GM19463 (cell line): ENCODE measurements at regions not wholly inside any gene's neighbourhood (a gene's known extent, or its start where the extent isn't known, plus 50 kb on each side); places are given as distances from the start of the nearest gene placed in this dataset.

Experiments
- ATAC-seq: cut with Tn5 transposase; IDR thresholded peaks from one replicate; pipeline ENCODE4 v1.9.1; 2021; ENCODE audit warnings: mild to moderate bottlenecking, moderate library complexity; ENCODE audit not compliant: unreplicated experiment

GRCh38 chr21:27695246-27695645 lies 728.4 kb upstream of the ADAMTS5 start:
- ATAC-seq, result no peak

- ATAC-seq, result no peak
Observed at GRCh38 chr21:27694667-27695066, 727.8 kb upstream of the ADAMTS5 start.

DNA sequence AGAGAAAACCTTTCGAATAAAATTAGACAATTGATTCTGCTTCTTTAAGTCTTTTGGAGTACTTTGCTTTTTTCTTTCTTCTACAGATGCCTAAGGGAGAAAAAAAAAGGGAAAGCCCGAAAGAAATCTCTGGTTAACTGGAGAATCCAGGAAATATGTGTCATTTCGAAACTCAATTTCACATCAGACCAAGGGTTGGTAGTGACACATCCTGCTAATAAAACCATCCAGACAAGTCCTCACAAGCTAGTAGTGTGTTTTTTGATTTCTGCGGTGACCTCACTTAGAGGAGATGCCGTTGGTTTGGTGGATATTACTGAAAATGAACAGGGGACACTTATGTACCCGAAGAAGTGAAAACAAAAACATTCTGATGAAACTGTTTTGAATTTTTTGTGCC lies 726.5 kb upstream of the ADAMTS5 start:
- ATAC-seq, result no peak

- no peak for ATAC-seq
Observed at GRCh38 chr21:27691516-27691915, 724.6 kb upstream of the ADAMTS5 start.

- ATAC-seq, result no peak
Observed at GRCh38 chr21:27691006-27691405, 724.1 kb upstream of the ADAMTS5 start.

DNA sequence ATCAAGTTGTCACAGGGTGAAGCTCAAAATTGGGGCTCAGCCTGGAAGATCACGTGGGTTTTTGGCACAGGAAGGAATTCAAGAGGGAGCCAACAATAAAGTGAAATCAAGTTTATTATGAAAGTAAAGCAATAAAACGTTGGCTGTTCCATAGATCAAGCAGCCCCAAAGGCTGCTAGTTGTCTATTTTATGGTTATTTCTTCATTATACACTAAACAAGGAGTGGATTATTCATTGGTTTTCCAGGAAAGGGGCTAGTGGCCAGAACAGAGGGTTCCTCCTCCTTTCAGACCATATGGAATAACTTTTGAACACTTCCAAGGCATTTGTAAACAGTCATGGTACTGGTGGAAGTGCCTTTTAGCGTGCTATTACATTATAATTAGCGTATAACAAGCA lies 723.5 kb upstream of the ADAMTS5 start:
- no peak for ATAC-seq

- ATAC-seq, result no peak
Observed at GRCh38 chr21:27688773-27689172, 721.9 kb upstream of the ADAMTS5 start.

- no peak for ATAC-seq
Observed at GRCh38 chr21:27683292-27683691, 716.4 kb upstream of the ADAMTS5 start.

- no peak for ATAC-seq
Observed at GRCh38 chr21:27681841-27682240, 715.0 kb upstream of the ADAMTS5 start.

- ATAC-seq, result no peak
Observed at GRCh38 chr21:27681038-27681437, 714.1 kb upstream of the ADAMTS5 start.

DNA sequence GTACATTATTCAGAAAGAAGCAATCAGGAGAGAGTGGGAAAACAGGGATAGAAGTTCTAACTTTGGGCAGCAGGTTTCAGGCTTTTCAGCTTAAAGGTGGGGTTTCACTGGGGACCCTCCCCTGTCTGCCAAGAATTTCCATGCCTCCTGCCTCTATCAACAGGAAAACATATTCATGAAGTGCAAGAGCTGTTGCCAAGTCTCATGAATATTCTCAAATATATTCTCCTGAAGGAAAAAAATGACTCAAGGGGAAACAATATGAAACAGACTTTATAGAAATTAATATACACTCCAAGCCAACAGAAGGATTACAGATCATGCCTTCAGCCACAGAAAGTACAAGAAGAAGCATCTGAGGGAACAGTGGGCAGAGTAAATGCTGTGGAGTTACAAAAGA lies 713.3 kb upstream of the ADAMTS5 start:
- ATAC-seq, result no peak

DNA sequence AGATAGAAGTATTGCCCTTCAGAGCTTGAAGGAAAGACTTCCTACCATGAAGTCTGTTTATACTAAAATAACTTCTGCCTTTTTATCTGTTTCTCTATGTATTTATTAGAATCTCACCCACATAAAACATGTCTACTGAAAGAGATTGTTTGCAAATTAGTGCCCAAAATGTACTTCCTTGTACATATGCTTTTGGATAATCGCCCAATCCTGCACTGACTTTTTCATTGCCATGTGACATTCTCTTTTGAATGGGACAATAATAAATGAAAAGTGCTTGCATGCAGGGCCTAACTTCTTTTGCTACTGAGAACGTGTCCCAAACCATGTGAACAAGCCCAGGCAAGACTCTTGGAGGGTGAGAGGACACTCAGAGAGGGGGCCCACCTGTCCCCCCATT lies 711.6 kb upstream of the ADAMTS5 start:
- no peak for ATAC-seq

DNA sequence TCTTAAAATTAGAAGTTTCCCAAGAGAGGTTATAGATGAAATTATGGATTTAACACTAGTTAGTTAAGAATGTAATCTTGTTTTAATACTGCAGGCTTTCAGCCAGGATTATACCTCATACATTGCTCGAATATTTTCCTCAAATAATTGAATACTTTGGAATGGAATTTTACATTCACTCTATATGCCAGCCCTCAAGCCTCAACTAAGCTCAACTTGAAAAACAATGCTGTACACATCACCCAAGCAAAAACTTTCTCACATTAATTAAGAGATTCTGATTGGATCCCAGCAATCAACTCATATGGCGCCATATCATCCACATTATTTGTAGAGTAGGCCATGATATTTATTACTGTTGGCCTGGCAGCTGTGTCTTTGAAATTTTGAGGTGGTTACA lies 710.7 kb upstream of the ADAMTS5 start:
- ATAC-seq, result no peak

DNA sequence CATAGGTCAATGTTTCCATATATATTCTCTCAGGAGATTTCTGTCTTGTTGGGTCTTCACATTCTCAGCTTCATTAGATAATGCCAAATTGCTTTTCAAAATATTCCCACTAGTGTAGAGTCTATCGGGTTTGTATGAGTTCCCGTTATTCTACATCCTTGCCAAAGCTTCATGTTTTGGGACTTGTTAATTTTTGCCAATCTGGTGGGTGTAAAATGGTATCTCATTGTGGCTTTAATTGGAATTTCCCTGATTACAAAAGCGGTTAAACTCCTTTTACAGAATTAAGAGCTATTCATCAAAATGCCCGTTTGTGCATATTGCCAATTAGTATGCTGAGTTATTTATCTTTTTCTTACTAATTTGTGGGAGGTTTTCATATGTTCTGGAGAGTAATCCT lies 708.4 kb upstream of the ADAMTS5 start:
- ATAC-seq, result no peak

GRCh38 chr21:27674041-27674615 lies 707.2 kb upstream of the ADAMTS5 start:
- no peak for ATAC-seq

DNA sequence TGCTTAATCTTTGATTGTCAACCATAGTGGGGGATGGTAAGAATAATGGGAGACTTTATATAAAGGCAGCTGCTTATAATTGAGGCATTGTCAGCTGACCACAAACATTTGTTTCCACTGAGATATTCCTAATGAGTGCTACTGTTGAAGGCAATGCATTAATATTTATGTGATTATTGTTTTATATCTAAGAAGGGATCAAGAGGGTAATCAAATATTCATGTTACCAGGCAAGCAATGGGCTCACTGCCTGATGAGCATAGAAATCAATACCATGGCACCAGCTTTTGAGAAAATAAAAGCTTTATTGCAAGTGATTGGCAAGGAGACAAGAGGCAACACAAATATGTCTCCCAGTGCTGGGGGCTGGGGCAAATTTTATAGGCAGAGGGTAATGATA lies 706.7 kb upstream of the ADAMTS5 start:
- ATAC-seq, result no peak

DNA sequence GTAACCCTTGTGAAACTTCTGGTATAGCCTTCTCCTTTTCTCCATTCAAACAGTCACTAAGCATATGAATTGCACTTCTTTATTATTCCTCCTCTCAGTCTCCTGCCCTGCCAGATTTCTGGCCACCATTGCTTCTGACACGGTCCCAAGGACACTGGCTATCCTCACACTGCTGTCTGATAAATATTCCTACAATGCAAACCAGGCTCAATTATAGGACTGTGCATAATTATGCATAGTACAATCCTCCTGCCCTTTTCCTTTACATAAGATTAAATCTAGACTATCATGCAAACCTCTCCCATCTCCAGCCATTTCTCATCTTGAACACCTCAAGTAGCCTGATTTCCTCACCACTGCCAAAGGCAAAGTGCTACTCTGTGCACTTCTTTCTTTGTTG lies 704.3 kb upstream of the ADAMTS5 start:
- ATAC-seq, result no peak

GRCh38 chr21:27653481-27653880 lies 686.6 kb upstream of the ADAMTS5 start:
- no peak for ATAC-seq

- ATAC-seq, result no peak
Observed at GRCh38 chr21:27649762-27650161, 682.9 kb upstream of the ADAMTS5 start.

DNA sequence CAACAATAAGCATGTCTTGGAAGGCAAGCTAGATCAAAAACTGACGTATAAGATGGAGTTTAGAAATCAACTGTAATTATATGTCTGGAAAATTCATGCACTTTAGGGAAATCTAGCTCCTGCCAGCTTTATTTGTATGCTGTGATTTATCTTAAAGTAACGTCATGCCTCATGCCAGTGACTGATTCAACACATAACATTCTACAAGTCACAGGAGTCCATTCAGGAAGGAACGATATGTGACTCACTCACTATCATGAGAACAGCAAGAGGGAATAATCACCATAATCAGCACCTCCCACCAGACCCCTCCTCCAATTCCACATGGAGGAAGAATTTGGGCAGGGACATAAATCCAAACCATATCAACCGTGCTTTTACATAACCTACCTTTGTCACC lies 682.4 kb upstream of the ADAMTS5 start:
- no peak for ATAC-seq

DNA sequence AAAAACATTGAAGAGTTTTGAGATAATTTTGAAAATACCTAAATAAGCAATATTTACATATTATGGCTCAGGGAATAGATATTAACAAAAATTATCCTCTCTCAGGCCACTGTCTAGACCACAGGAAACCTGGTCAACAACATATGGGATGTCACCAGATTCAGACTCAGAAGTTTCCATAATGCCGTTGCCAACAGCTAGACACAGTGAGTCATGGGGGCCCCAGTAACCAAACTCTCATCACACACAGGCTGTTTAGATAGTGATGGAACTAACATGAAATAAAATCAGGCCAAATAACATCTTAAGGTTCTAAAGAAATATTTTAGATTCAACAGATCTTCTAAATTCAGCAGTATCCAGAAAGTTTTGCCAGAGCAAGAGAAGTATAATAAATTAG lies 681.7 kb upstream of the ADAMTS5 start:
- no peak for ATAC-seq

DNA sequence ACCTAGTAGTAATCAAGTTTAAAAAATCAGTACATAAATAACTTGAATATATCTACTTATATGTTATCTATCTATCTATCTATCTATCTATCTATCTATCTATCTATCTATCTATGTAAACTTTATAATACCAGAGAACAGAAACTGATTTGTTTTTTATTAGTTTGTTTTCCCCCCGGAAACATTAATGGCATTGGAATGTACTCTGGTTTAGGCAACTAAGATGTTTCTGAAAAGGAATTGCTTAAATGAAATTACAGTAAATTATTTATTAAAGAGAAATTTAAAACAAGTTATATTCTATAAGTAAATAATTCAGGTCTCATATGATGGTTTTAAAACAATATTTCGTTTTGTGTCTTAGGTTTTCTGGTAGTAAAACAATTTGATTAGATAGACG lies 681.0 kb upstream of the ADAMTS5 start:
- ATAC-seq, result no peak

DNA sequence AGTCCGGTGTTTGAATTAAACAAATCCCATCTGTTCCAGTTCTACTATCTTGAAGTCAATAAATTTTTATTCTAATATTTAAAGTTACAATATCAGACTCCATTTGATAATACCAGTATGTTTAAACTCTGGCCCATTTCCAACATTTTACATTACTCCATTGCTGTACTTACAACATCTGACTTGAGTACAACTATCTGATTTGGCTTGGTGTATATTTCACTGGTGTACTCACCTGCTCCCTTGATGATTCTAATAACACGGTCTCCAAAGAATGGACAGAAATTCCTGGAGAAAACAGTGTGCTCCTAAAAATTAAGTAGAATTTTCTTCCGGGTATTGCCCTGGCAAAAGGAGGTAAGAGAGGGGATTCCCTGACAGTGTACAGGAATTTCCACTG lies 680.5 kb upstream of the ADAMTS5 start:
- no peak for ATAC-seq

GRCh38 chr21:27646691-27647090 lies 679.8 kb upstream of the ADAMTS5 start:
- no peak for ATAC-seq
